ENCODE measurements at regions not wholly inside any gene's neighbourhood (a gene's known extent, or its start where the extent isn't known, plus 50 kb on each side); places are given as distances from the start of the nearest gene placed in this dataset.

DNA sequence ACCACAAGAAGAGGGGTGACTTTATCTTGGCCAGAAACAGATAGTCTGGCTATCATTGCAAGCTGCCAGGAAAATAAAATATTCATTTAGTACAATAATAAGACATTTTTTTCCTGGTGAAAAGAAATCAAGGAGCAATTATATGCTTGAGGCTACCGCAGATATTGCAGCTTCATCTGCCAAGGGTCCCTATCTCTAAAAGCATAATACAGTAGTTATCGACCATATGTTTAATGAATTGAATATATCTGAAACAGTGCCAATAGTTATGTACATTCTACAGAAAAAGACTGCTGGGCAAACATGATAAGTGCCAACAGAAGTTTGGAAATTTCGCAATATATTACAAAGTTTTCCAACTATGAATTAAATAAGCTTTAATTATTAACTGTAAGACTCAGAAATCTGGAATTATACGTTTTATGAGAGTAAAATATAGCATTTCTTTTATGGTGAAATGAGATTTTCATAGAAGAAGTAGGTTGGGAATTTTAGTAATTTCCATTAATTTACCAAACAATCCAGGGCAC lies 561.1 kb upstream of the ZP4 start:
- no CpG with 5 or more reads among the region's 4 CpGs for WGBS (ENCODE audit: insufficient coverage)

DNA sequence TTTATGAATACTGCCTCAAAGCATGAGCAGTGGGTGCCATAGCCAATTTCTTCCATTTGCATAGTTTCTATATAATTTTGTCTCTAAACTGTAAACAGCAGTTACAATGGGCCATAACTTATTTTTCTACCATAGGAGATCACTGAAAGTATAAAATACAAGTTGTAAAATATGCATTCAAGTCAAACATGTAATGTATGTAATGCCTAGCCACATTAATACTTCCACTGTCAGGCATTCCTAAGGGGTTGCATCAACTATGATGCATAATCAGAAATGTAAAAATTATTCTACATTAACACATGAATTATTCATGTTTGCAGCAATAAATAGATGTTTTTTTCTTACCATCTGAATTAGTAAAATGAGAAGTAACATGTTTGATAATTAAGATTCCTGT lies 560.3 kb upstream of the ZP4 start:
- H3K27me3 Mint-ChIP-seq = no peaks in the 10 kb centered on the region
- no peaks in the 10 kb centered on the region for H3K4me1 ChIP-seq (ENCODE audit: control insufficient read depth in 2 of 2, insufficient read depth in 2 of 2, low read length in 2 of 2)
- intact Hi-C loops (cut with micrococcal nuclease) = no loop called here
- H3K4me2 ChIP-seq (replicated peaks; ENCODE audit: low read depth, low read length, poor library complexity, severe bottlenecking) = no peak overlapping the region
- no peak overlapping the region for H3K27ac Mint-ChIP-seq
- no peak overlapping the region for H3K4me3 ChIP-seq (ENCODE audit: control extremely low read depth in 1 of 5, extremely low read depth in 1 of 5, insufficient read depth in 1 of 5, low read depth in 2 of 5, low read length in 4 of 5)
- H3K9ac ChIP-seq (ENCODE audit: low read length) = no peak overlapping the region
- H3K4me1 Mint-ChIP-seq = no peaks in the 10 kb centered on the region
- no peak overlapping the region for H2AFZ ChIP-seq (ENCODE audit: insufficient read depth, low read depth, low read length, poor library complexity, severe bottlenecking)
- H3K9me3 Mint-ChIP-seq (ENCODE audit: insufficient read depth) = no peaks in the 10 kb centered on the region
- ChIA-PET POLR2A (no interaction called here), CTCF (no interaction called here)
- H3K9me3 ChIP-seq (ENCODE audit: control extremely low read depth in 1 of 3, control insufficient read depth in 2 of 3, insufficient read depth in 1 of 3, low read length in 2 of 3) = no peaks in the 10 kb centered on the region
- TF ChIP-seq EZH2 (IDR thresholded peaks at IDR 0.05; ENCODE audit: borderline replicate concordance, insufficient read depth, low read depth, low read length, poor library complexity, severe bottlenecking) = no peak
- TF ChIP-seq, protein P1, sequence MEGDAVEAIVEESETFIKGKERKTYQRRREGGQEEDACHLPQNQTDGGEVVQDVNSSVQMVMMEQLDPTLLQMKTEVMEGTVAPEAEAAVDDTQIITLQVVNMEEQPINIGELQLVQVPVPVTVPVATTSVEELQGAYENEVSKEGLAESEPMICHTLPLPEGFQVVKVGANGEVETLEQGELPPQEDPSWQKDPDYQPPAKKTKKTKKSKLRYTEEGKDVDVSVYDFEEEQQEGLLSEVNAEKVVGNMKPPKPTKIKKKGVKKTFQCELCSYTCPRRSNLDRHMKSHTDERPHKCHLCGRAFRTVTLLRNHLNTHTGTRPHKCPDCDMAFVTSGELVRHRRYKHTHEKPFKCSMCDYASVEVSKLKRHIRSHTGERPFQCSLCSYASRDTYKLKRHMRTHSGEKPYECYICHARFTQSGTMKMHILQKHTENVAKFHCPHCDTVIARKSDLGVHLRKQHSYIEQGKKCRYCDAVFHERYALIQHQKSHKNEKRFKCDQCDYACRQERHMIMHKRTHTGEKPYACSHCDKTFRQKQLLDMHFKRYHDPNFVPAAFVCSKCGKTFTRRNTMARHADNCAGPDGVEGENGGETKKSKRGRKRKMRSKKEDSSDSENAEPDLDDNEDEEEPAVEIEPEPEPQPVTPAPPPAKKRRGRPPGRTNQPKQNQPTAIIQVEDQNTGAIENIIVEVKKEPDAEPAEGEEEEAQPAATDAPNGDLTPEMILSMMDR (IDR thresholded peaks at IDR 0.05) = no peak
- H3K4me3 Mint-ChIP-seq = no peak overlapping the region
- no peaks in the 10 kb centered on the region for H3K27me3 ChIP-seq (replicated peaks in 1 of 4; ENCODE audit: control extremely low read depth in 1 of 4, control insufficient read depth in 3 of 4, insufficient read depth in 4 of 4, low read length in 3 of 4)
- no peaks in the 10 kb centered on the region for H4K20me1 ChIP-seq (ENCODE audit: control insufficient read depth, insufficient read depth, low read length, poor library complexity, severe bottlenecking)
- DNase-seq = no peak
- ATAC-seq (ENCODE audit: low read depth) = no peak
- H3K27ac ChIP-seq (ENCODE audit: low read length in 2 of 2) = no peak overlapping the region
- no peaks in the 10 kb centered on the region for H3K79me2 ChIP-seq (ENCODE audit: control insufficient read depth, insufficient read depth, low read length)
- no peaks in the 10 kb centered on the region for H3K36me3 ChIP-seq (replicated peaks in 1 of 2; ENCODE audit: control extremely low read depth in 1 of 2, control insufficient read depth in 1 of 2, extremely low read depth in 1 of 2, insufficient read depth in 2 of 2, low read length in 1 of 2)

More for the DNA sequence above, 561.1 kb upstream of the ZP4 start:
- H3K27ac Mint-ChIP-seq = no peak overlapping the region
- H4K20me1 ChIP-seq (ENCODE audit: control insufficient read depth, insufficient read depth, low read length, poor library complexity, severe bottlenecking) = no peaks in the 10 kb centered on the region
- H3K9me3 ChIP-seq (ENCODE audit: control extremely low read depth in 1 of 3, control insufficient read depth in 2 of 3, insufficient read depth in 1 of 3, low read length in 2 of 3) = no peaks in the 10 kb centered on the region
- DNase-seq (no peak), ATAC-seq (ENCODE audit: low read depth) (no peak)
- TF ChIP-seq, protein P1 (IDR thresholded peaks at IDR 0.05) = no peak
- TF ChIP-seq EZH2 (IDR thresholded peaks at IDR 0.05; ENCODE audit: borderline replicate concordance, insufficient read depth, low read depth, low read length, poor library complexity, severe bottlenecking) = no peak
- H3K4me1 ChIP-seq (ENCODE audit: control insufficient read depth in 2 of 2, insufficient read depth in 2 of 2, low read length in 2 of 2) = no peaks in the 10 kb centered on the region
- H3K79me2 ChIP-seq (ENCODE audit: control insufficient read depth, insufficient read depth, low read length) = no peaks in the 10 kb centered on the region
- CTCF ChIA-PET = no interaction called here
- no peaks in the 10 kb centered on the region for H3K27me3 Mint-ChIP-seq
- H3K27ac ChIP-seq (ENCODE audit: low read length in 2 of 2) = no peak overlapping the region
- no peaks in the 10 kb centered on the region for H3K36me3 ChIP-seq (replicated peaks in 1 of 2; ENCODE audit: control extremely low read depth in 1 of 2, control insufficient read depth in 1 of 2, extremely low read depth in 1 of 2, insufficient read depth in 2 of 2, low read length in 1 of 2)
- H3K4me3 ChIP-seq (ENCODE audit: control extremely low read depth in 1 of 5, extremely low read depth in 1 of 5, insufficient read depth in 1 of 5, low read depth in 2 of 5, low read length in 4 of 5) = no peak overlapping the region
- H3K4me3 Mint-ChIP-seq = no peak overlapping the region
- H3K9ac ChIP-seq (ENCODE audit: low read length) = no peak overlapping the region
- no peaks in the 10 kb centered on the region for H3K4me1 Mint-ChIP-seq
- intact Hi-C loops (cut with micrococcal nuclease) = no loop called here
- no peaks in the 10 kb centered on the region for H3K27me3 ChIP-seq (replicated peaks in 1 of 4; ENCODE audit: control extremely low read depth in 1 of 4, control insufficient read depth in 3 of 4, insufficient read depth in 4 of 4, low read length in 3 of 4)
- no peak overlapping the region for H3K4me2 ChIP-seq (replicated peaks; ENCODE audit: low read depth, low read length, poor library complexity, severe bottlenecking)
- H3K9me3 Mint-ChIP-seq (ENCODE audit: insufficient read depth) = no peaks in the 10 kb centered on the region
- POLR2A ChIA-PET = no interaction called here
- H2AFZ ChIP-seq (ENCODE audit: insufficient read depth, low read depth, low read length, poor library complexity, severe bottlenecking) = no peak overlapping the region

All from B cell (primary cell).